ENCODE measurements at regions not wholly inside any gene's neighbourhood (a gene's known extent, or its start where the extent isn't known, plus 50 kb on each side); places are given as distances from the start of the nearest gene placed in this dataset.

- DNase-seq (no peak), ATAC-seq (no peak)
- Histone ChIP-seq H3K9me3 (no peaks in the 10 kb centered on the region), H3K4me1 (peaks cover 7% of the 10 kb centered on the region), H3K27me3 (no peaks in the 10 kb centered on the region), H3K27ac (no peak overlapping the region), H3K36me3 (no peaks in the 10 kb centered on the region), H3K4me3 (no peak overlapping the region)
- intact Hi-C loops (cut with DNase I): no loop called here
- no peak for TF ChIP-seq CTCF (IDR thresholded peaks at IDR 0.05)
These were observed 105.3 kb upstream of the TAB2 start for GRCh38 chr6:149212206-149212605.

- DNase-seq: no peak
- H3K27me3 ChIP-seq: no peaks in the 10 kb centered on the region
- peaks cover 7% of the 10 kb centered on the region for H3K4me1 ChIP-seq
- H3K4me3 ChIP-seq: no peak overlapping the region
- intact Hi-C loops (cut with DNase I): no loop called here
- no peak overlapping the region for H3K27ac ChIP-seq
- no peak for TF ChIP-seq CTCF (IDR thresholded peaks at IDR 0.05)
- ATAC-seq: peak; percentile 45
- no peaks in the 10 kb centered on the region for H3K9me3 ChIP-seq
- H3K36me3 ChIP-seq: no peaks in the 10 kb centered on the region
These were observed 104.4 kb upstream of the TAB2 start for GRCh38 chr6:149212892-149213801.

- intact Hi-C loops (cut with DNase I): no loop called here
- H3K27ac ChIP-seq: no peak overlapping the region
These were observed 103.7 kb upstream of the TAB2 start for GRCh38 chr6:149213829-149214228.

GRCh38 chr6:149216459-149216858 is 101.1 kb upstream of the TAB2 start:
- DNase-seq (no peak), ATAC-seq (no peak)
- no peaks in the 10 kb centered on the region for H3K27me3 ChIP-seq
- H3K27ac ChIP-seq: no peak overlapping the region
- no peaks in the 10 kb centered on the region for H3K9me3 ChIP-seq
- no peaks in the 10 kb centered on the region for H3K36me3 ChIP-seq
- no peak overlapping the region for H3K4me3 ChIP-seq
- no peak for TF ChIP-seq CTCF (IDR thresholded peaks at IDR 0.05)
- intact Hi-C loops (cut with DNase I): no loop called here
- H3K4me1 ChIP-seq: no peaks in the 10 kb centered on the region

More at GRCh38 chr6:149213829-149214228, 103.7 kb upstream of the TAB2 start:
- no peak for TF ChIP-seq CTCF (IDR thresholded peaks at IDR 0.05)
- Histone ChIP-seq H3K4me3 (no peak overlapping the region), H3K27me3 (no peaks in the 10 kb centered on the region), H3K4me1 (peaks cover 7% of the 10 kb centered on the region), H3K36me3 (no peaks in the 10 kb centered on the region), H3K9me3 (no peaks in the 10 kb centered on the region)
- ATAC-seq: no peak
- no peak for DNase-seq

- no peak for TF ChIP-seq CTCF (IDR thresholded peaks at IDR 0.05)
- H3K4me1 ChIP-seq: no peaks in the 10 kb centered on the region
- intact Hi-C loops (cut with DNase I): no loop called here
- H3K9me3 ChIP-seq: no peaks in the 10 kb centered on the region
- no peaks in the 10 kb centered on the region for H3K36me3 ChIP-seq
- DNase-seq (no peak), ATAC-seq (peak; percentile 36)
- no peak overlapping the region for H3K27ac ChIP-seq
- no peak overlapping the region for H3K4me3 ChIP-seq
- H3K27me3 ChIP-seq: no peaks in the 10 kb centered on the region
These were observed 100.0 kb upstream of the TAB2 start for GRCh38 chr6:149217466-149217888.

All from upper lobe of right lung (tissue), 1 donor.